GM18505 (cell line): ENCODE measurements at regions not wholly inside any gene's neighbourhood (a gene's known extent, or its start where the extent isn't known, plus 50 kb on each side); places are given as distances from the start of the nearest gene placed in this dataset.

Experiments
- ATAC-seq: cut with Tn5 transposase; IDR thresholded peaks from one replicate; pipeline ENCODE4 v1.9.1; 2021; ENCODE audit not compliant: unreplicated experiment
- POLR2A ChIP-seq: IDR thresholded peaks from 4 replicates; pipeline ENCODE4 v1.6.1; 2011; ENCODE audit warnings: borderline replicate concordance; ENCODE audit not compliant: insufficient read depth, insufficient read length; ENCODE audit errors: extremely low read depth

- ATAC-seq: no peak
- no peak for TF ChIP-seq POLR2A
Measured at GRCh38 chr10:78247266-78247665, 213.6 kb downstream of the RPS24 start.

- ATAC-seq: no peak
- TF ChIP-seq POLR2A: no peak
Measured at GRCh38 chr10:78247821-78248220, 214.2 kb downstream of the RPS24 start.

- TF ChIP-seq POLR2A: no peak
- no peak for ATAC-seq
Measured at GRCh38 chr10:78248651-78249464, 215.2 kb downstream of the RPS24 start.

- ATAC-seq: no peak
- no peak for TF ChIP-seq POLR2A
Measured at GRCh38 chr10:78249690-78250089, 216.0 kb downstream of the RPS24 start.

GRCh38 chr10:78250313-78251015 is 216.8 kb downstream of the RPS24 start:
- ATAC-seq: no peak
- TF ChIP-seq POLR2A: no peak

- no peak for ATAC-seq
- no peak for TF ChIP-seq POLR2A
Measured at GRCh38 chr10:78251016-78251385, 217.3 kb downstream of the RPS24 start.

GRCh38 chr10:78252286-78252685 is 218.6 kb downstream of the RPS24 start:
- no peak for ATAC-seq
- TF ChIP-seq POLR2A: no peak

- ATAC-seq: no peak
- no peak for TF ChIP-seq POLR2A
Measured at GRCh38 chr10:78253063-78253853, 219.6 kb downstream of the RPS24 start.

GRCh38 chr10:78254013-78254412 is 220.3 kb downstream of the RPS24 start:
- no peak for TF ChIP-seq POLR2A
- no peak for ATAC-seq

- no peak for ATAC-seq
- TF ChIP-seq POLR2A: no peak
Measured at GRCh38 chr10:78255214-78255613, 221.6 kb downstream of the RPS24 start.

GRCh38 chr10:78255796-78256638 is 222.4 kb downstream of the RPS24 start:
- no peak for TF ChIP-seq POLR2A
- ATAC-seq: no peak

GRCh38 chr10:78258323-78259030 is 224.8 kb downstream of the RPS24 start:
- ATAC-seq: no peak

More at GRCh38 chr10:78258323-78259030, 224.8 kb downstream of the RPS24 start:
- no peak for TF ChIP-seq POLR2A
